Body of pancreas (tissue), 4 donors: ENCODE measurements at regions not wholly inside any gene's neighbourhood (a gene's known extent, or its start where the extent isn't known, plus 50 kb on each side); places are given as distances from the start of the nearest gene placed in this dataset.

Experiments used
- POLR2A ChIP-seq, 3 donors: fragments of 450-650 bp; IDR thresholded peaks; one replicate each; pipeline ENCODE4 v1.6.1; 2016; ENCODE audit warnings: antibody characterized with exemption in 3 of 3, mild to moderate bottlenecking in 2 of 3
- TF ChIP-seq, protein P1 (sequence below), 7 experiments: fragments of 450-650 bp in 4 of 7; fragments of 200-600 bp in 3 of 7; sonication (generic) in 3 of 7; IDR thresholded peaks; one replicate each; pipeline ENCODE4 v1.5.1; 2016 to 2019; ENCODE audit warnings: antibody characterized with exemption in 7 of 7

DNA sequence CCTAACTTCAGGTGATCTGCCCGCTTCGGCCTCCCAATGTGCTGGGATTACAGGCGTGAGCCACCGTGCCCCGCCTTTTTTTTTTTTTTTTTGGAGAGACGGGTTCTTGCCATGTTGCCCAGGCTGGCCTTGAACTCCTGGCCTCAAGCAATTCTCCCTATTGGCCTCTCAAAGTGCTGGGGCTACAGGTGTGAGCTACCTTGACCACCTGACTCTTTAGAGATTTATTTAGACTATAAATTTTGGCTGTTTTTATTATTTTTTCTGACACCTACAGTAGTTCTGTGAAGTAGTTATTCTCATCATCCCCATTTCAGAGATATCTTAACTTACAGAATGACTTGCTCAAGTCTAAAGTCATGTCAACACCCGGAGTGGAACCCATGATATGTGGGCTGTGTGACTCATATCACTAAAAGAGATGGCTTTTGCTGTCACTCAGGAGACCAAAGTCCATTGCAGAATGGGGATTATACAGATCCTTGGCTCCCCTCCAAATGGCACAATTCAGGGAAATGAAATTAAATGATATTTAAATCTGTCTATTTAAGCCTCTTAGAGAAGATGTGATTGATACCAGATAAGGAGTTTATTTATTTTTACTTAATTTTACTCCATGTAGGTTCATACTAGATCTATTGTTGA, 93.2 kb downstream of the CTH start:
- TF ChIP-seq, protein P1, sequence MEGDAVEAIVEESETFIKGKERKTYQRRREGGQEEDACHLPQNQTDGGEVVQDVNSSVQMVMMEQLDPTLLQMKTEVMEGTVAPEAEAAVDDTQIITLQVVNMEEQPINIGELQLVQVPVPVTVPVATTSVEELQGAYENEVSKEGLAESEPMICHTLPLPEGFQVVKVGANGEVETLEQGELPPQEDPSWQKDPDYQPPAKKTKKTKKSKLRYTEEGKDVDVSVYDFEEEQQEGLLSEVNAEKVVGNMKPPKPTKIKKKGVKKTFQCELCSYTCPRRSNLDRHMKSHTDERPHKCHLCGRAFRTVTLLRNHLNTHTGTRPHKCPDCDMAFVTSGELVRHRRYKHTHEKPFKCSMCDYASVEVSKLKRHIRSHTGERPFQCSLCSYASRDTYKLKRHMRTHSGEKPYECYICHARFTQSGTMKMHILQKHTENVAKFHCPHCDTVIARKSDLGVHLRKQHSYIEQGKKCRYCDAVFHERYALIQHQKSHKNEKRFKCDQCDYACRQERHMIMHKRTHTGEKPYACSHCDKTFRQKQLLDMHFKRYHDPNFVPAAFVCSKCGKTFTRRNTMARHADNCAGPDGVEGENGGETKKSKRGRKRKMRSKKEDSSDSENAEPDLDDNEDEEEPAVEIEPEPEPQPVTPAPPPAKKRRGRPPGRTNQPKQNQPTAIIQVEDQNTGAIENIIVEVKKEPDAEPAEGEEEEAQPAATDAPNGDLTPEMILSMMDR (IDR thresholded peaks at IDR 0.05), result no peak
- no peak for TF ChIP-seq POLR2A (IDR thresholded peaks at IDR 0.05)
